ENCODE measurements at regions not wholly inside any gene's neighbourhood (a gene's known extent, or its start where the extent isn't known, plus 50 kb on each side); places are given as distances from the start of the nearest gene placed in this dataset.
"Not testable (repeated sequence)": the region's sequence is repeated elsewhere in the genome, so short reads cannot be mapped to it uniquely, and the experiment has no call there.

DNA sequence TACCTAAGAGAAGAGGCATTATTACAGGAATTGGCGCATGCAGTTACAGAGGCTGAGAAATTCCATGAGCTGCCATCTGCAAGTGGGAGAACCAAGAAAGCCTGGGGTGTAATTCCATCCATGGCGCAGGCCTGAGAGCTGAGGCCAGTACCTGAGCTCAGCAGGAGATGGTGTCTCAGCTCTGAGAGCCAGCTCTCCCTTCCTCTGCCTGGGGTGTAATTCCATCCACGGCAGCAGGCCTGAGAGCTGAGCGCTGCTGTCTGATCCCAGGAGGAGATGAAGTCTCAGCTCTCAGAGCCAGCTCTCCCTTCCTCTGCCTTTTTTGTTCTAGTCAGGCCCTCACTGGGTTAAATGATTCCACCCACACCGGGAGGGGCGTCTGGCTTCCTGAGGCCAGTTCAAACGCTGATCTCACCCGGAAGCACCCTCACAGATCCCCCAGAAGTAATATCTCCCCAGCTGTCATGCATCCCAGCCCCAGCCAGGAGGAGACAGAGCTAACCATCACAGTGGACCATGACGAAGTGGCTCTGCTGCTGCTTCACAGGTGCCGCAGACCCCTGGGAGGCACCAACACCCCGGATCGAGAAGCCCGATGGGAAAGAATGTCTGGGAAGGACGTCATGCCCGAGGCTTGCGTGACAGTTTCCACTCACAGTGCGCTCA lies 4454.9 kb upstream of the TPTE start:
- DNase-seq, result not testable (repeated sequence)

DNA sequence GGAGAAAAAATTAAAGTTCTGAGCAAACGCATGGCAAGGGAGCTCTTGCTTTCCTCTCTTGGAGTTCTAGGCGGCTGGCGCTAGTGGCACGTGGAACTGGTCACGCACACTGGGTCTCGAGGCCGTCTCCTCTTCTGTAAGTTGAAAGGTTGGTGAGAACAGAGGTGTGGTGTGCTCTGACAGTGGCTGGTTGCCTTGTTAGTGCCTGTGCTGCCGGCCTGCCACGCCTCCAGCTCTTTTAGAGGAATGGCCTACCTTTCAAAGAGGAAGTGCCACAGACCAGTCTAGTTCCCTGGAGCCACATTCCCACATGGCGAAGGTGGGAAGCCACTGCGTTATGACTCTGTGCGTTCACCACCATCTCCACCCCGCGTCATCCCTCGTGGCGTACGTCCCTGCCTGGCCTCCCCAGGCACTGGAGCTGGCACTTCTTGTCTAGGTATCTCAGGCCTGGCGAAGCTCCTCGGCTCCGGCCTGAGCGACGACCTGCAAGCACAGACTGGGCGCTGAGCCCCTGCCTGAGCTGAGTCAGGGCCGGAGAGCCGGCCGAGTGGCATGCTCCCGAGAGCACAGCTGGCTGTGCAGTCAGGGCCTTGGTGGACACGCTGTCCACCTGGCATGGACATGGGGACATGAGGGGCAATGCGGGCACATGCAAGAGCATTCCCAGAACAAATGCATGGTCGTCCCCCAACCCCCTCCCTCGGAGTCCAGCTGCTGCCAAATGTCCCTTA lies 4453.1 kb upstream of the TPTE start:
- DNase-seq, result not testable (repeated sequence)

DNA sequence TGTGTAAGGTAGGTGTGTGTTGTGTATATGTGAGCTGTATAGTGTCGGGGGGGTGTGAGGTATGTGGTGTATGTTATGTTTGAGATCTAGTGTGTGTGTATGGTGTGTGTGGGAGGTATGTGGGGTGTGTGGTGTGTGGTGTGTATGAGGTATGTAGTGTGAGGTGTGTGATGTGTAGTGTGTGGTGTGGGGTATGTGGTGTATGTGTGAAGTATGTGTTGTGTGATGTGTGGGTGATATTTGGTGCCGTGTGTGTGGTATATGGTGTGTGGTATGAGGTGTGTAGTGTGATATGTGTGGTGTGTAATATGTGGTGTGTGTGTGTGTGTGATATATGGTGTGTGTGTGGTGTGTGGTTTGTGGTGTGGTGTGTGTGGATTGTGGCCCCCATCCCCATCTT lies 4451.2 kb upstream of the TPTE start:
- DNase-seq, result not testable (repeated sequence)

DNA sequence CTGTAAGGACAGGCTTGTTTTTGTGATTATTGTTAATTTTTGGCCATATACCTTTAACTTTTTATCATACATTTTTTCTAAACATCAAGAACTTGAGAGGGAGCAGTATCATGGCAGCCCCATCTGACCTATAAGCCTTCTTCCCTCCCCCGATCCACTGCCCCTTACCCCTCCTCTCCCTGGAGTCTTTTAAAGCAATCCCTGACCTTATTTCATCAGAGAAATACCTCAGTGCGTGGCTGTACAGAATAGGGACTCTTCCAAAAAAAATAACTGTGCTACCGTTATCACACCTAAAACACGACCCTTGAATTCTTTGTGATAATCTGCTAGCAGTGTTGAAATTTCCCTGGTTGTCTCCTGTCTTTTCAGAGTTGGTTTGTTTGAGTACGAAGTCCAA lies 4448.7 kb upstream of the TPTE start:
- not testable (repeated sequence) for DNase-seq

DNA sequence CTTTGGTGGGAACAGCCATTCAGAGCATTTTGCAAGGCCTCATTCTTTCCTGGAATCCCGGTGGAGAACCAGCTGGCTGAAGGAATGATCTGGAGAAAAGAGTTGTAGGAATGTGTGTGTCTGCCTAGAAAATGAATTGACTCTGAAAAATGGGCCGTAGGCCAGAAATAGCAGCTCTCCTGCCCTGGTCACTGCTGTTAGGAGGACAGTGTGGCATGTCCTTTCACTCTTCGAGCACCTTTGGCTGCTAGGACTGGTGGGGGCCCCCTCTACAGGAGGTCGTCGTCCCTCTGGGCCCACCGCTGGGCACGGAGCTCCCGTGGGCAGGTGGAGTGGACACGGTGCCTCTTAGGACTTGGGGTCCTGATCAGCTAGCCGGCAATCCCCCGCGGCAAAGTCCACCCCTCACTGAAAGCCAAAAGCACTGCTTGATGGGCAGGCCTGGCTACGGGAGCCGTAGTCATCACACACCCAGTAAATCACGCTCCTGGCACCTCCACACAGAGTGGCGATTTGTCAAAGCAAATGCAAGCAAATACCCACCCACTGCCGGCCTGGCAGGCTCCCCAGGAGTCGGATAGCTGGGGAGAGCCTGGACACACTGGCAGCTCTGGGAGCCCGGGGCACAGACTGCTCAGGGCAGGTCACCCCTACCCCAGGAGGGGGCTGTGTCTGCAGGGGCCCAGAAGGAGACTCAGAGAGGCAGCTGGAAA lies 4447.2 kb upstream of the TPTE start:
- DNase-seq, result not testable (repeated sequence)

DNA sequence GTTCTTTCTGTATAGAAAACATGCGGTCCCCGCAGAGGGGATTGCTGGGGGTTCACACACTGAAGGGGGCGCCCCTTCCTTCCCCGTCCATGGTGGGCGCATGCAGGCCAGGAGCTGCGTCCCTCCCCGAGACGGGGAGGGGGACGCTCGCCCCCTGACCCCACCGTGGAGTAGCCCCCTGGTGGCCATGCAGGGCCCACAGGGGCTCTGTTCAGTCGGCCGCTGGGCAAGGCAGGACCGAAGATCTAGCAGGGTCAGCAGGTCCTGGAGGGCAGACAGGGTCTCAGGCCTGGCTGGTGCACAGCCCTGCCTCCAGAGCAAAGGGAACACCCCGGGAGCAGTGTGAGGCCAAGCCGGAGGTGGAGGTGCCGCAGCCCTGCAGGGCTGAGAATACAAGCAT lies 4446.4 kb upstream of the TPTE start:
- DNase-seq, result not testable (repeated sequence)

DNA sequence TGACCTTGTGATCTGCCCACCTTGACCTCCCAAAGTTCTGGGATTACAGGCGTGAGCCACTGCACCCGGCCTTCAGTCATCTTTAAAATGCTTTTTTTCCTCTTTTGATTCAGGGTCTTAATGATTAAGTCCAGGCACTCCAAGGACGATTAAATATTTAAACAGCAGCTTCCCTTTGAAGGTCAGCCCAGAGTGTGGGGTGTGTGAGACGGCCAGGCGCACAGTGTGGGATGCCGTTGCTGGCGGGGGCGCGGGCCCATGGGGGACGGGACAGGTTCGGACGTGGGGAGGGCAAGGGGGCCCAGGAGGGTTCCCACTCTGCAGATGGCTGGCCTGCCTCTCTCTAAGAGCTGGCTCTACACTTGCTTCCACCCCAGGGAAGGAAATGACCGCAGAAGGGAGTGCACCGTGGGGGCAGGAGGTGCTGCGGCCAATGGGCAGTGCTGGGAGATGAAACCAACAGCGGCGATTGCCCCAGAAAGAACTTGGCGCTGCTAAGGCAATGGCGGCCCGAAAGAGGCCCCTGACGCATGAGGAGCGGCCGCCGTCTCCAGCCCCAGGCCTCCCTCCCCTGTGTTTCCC lies 4445.7 kb upstream of the TPTE start:
- DNase-seq, result not testable (repeated sequence)

DNA sequence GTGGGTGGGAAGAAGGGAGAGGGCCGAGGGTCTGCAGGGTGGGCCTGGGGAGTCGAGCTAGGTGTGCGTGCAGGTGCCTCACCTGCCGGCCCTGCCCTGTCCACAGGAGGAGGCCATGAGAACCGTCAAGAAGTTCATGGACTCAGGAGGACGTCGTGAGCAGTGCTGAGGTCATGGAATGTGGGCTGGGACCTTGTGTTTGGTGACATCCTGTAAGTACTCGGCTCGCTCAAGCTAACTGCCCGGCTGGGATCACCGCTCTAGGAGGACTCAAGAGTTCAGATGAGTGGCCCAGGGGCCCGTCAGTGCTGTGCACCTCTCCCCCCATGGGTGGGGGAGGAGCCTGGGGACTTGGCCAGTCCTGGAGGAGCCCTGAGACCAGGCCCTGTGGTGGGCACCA lies 4444.0 kb upstream of the TPTE start:
- DNase-seq, result not testable (repeated sequence)

DNA sequence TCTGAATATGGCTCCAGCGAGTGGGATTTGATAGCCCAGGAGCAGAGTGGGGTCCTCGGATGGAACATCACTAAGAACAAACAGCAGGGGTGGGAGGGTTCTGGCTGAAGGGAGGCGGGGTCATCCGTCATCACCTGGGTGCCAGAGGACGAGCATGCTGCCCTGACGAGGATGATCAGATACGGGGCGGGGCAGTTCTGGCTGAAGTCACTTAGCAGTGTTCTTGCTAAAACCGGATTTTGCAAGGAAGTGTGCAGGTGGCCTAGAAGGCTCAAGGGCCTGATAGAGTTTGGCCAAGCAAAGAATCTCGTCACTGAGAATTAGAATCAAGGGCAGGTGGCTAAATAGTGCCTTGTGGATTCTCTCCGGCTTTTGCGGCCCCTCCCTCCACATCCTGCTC lies 4442.5 kb upstream of the TPTE start:
- not testable (repeated sequence) for DNase-seq

DNA sequence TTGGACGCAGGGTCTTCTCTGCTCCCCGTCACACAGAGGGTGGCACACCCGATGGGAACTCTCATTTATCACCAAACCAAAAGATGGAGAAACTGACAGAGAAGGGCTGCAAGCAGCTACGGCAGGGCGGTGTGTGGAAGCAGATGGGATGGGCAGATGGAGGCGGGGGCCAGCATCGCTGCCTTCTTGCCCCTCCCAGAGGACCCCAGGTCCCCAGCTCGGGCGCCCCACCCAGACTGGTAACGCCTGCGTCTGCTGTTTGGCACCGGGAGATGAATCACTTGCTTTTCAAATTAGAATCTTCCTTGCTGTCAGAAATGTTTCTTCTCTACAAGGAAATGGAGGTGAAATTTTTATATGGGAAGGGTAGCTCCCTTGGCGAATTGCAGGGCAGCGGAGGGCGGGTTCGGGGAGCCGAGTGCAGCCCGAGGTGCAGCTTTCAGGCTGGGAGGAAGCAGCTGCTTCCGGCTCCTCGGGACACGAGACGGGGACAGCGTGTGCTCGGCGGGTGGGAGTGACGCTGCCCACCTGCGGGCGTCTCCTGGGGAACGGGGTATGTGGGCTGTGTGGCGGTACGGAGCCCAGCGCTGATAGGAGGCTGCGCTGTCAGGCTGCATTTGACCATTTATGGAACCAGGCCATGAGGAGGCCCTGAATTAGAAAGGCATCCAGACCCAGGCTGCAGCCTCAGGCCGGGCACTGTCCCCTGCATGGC lies 4440.3 kb upstream of the TPTE start:
- not testable (repeated sequence) for DNase-seq

DNA sequence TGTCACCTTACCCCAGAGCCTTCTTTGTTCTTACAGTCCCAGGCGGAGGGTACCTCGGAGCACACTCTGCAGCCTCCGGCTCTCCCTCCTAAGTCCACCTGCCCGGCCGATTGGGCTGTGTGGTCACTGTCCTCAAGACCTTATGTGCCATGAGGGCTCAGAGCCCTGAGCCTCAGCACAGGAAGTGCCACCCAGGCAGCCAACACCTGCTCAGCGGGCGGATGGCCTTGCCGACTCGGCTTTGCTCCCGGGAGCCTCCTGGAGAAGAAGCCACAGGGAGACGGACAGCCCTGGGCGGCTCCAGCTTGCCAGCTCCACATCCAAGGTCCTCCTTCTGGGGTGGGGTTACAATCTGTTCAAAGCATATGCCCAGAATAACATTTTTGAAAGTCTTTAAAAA lies 4439.2 kb upstream of the TPTE start:
- DNase-seq, result not testable (repeated sequence)

DNA sequence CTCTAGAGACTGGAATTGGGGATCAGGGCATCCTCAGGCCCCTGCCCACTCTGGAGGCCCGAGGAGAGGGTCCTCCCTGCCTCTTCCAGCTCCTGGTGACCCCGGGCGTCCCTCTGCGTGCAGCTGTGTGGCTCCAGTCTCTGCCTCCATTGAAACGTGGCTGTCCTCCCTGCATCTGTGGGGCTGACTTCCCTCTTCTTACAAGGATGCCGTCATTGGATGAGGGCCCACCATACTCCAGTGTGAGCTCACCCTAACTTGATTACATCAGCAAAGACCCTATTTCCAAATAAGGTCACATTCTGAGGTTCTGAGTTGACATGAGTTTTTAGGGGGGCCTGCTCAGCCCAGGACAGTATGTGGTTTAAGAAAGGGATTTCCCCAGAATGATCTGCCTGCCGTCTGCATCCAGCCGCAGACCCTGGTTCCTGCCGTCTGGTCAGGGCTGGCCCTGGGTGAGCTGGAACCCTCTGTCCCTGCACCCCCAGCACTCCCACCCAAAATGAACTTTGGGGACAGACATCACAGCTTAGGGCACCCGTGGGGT lies 4437.7 kb upstream of the TPTE start:
- DNase-seq, result not testable (repeated sequence)

DNA sequence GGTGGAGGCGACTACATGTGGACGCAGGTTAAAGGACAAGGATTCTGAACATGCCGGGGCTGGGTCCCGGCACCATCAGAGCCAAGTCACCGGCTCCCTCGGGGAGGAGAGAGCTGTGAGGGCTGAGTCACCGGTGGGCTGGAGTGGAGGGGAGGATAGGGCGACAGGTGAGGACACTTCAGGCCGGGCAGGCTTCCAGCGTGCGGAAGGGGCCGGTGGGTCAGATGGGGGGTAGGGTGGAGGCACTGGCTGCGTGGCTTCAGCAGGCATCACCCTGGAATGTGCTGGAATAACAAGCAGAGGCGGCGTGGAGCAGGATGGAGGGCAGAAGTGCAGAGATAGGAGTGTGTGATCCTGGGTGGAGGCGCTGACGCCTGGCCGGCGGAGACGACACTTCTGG lies 4435.3 kb upstream of the TPTE start:
- not testable (repeated sequence) for DNase-seq

DNA sequence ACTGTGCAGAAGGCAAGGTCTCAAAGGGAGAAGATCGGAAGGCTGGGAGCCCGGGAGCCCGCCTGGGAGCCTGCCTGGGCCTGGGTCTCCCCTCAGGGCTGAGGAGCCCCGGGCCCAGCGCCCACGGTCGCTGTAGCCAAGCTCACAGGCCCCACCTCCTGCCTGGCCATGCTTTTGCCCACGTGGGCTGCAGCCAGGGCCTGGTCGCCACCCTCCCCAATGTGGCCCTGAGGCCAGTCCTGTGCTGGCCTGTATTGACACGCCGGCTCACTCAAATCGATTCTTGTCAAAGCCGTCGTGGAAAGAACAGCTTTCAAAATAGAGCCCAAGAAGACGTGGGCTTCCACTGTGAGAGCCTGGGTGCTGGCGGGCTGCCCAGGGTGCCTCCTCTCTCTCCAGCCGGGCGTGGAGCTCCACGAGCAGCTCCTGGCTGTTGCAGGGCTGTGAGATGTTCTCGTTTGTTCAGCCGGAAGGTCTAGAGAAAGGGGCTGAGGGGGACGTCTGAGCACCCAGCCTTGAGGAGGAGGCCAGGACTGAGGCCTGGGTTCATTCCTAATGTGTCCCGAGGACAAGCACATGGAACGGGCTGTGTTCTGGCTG lies 4433.7 kb upstream of the TPTE start:
- not testable (repeated sequence) for DNase-seq

DNA sequence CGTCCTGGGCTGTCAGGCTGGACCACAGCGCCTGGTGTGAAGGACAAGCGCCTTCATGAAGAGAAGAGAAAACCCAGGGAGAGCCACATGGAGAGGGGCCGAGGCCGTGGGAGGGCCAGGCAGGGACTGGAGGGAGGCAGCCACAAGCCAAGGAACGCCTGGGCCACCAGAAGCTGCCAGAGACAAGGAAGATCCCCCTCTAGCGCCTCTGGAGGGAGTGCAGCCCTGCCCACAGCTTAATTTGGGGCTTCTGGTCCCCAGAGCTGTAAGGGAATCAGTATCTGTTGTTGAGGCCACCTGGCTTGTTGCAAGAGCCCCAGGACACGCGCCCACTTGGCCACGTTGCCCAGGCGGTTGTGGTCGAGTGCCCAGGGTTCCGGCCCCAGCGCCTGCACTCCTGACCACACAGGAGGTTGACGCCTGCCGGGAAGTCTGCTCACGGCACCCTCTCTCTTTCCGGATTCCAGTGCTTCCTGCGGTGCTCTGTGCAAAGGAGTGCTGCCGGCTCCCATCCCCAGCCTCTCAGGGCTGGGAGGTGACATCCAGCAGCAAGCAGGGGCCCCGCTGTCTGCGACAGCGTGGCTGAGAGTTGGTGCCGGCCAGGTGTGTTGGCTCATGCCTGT lies 4431.0 kb upstream of the TPTE start:
- DNase-seq, result not testable (repeated sequence)

DNA sequence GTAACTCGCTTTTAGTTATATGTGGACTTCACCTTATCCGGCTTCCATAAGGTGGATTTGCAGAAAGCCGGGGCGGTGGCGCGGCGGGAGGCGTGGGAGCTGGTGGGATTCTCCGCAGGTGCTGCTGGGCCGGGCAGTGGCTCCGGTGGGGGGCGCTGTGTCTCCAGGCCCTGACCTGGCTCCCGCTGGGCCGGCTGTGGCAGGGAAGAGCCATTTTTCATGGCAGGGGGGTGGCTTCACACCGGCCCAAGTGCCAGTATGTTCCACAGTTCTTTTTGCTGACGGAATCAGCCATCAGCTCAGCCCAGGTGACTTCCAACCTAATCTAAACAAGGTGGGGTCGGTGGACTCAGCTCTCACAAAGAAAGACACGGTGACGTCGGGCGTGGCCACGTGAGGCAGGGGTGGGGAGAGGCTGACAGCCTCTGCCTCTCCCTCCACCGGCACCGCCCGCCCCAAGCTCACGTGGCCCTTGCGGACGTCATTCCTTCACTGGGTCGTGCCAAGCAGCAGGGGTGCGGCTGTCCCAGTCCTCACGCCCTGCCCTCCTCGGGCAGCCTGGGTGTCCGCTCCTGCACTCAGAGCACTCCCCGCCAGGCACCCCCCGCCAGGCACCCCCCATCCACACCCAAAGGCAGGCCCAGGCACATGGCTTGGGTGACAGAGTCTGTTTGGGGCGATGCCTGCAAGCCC lies 4429.9 kb upstream of the TPTE start:
- DNase-seq, result not testable (repeated sequence)

DNA sequence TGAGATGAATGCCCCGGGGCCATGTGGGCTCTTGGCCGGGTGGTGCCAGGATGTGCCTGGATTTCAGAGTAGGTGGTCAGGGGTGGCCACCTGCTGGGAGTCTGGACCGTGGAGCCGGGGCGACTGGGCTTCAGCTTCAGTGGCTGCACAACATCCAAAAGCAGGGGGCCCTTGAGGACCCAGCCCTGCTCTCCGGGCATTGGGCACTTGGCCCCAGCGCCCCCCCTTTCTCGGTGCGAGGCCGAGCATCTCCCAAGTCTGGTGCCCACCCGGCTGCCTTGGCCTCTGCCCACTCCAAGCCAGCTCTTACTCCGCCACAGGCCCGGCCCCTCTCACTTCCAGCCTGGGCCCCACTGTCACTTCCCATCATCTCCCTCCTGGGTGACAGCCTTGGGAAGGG lies 4429.0 kb upstream of the TPTE start:
- not testable (repeated sequence) for DNase-seq

DNA sequence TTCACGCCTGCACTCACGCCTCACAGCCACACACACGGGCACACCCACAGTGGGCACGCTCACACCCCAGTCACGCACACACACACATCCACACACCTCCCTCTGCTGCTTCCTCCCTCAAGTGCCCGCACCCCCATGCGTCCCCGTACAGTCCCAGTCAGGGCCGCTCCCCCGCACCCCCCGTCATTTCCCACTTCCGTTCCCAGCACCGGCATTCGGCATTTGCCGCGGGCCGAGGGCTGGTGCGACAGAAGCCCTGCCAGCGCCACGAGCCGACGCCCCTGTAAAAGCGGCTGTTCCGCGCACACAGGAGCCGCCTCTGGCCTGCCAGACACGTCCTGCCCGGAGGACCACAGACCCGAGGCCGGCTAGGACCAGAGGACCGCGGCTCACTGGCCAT lies 4428.0 kb upstream of the TPTE start:
- DNase-seq, result not testable (repeated sequence)

DNA sequence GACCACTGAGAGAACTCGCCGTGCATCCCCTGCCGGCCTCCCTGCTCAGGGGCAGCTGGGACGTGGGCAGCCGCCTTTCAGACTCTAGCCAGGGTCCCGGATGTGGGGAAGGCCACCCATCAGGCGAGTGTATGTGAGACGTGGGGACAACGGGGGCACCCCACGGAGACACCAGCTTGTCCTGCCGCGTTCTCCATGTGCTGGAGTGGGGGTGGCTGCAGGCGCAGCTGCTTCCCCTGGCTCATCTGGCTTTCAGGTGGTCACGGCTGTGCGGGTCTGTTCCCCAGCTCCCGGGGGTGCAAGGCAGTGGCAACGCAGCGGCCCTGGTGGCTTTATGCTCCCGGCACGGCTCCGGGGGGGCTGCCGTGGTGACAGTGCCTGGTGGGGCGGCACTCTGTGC lies 4427.5 kb upstream of the TPTE start:
- not testable (repeated sequence) for DNase-seq

DNA sequence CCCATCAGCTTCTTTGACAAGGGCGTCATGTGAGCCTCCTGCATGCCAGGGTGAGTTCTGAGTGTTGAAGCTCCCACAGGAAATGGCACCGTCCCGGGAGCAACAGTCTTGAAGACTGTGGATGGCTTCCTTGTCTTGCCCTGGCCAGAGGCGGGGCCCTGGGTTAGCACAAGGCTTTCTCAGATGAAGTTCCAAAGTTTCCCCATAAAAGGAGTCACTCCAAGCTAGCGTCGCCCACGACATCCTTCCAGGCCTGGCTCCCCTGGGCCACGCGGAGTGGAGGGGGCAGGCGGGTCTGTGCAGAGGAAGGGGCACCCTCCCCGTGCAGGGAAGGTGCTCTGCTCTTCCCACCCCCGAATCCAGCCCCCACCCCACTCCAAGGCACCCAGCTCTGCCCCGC lies 4426.1 kb upstream of the TPTE start:
- DNase-seq, result not testable (repeated sequence)
